HPDE6-E6E7 (cell line): ENCODE measurements at regions not wholly inside any gene's neighbourhood (a gene's known extent, or its start where the extent isn't known, plus 50 kb on each side); places are given as distances from the start of the nearest gene placed in this dataset.
A peak's percentile ranks its signal among the peaks of the same experiment; 100 is the strongest.
"Not testable (repeated sequence)": the region's sequence is repeated elsewhere in the genome, so short reads cannot be mapped to it uniquely, and the experiment has no call there.

Source experiments
- DNase-seq: peaks from one replicate; pipeline ENCODE4 v3.0.0; 2011; ENCODE audit warnings: missing footprints; ENCODE audit errors: extremely low spot score

DNA sequence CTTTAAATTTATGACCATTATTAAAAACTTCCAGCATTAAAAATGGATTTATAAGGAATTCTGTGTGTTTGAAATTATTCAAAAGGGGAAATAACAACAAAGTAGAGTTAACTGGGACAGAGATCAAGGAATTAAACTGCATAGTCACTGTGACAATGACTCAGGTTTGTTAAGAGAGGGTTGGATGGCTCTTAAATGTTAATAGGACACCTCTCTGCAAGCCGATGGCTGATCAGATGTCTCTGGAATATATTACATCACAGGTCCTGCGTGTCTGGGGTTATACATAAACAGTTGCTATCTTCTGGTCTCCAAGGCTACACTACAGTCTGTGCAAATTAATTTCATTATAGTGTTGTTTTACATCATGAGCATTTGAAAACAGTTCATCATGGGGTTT lies 574.3 kb downstream of the COL12A1 start:
- no peak for DNase-seq

- DNase-seq = no peak
Measured at GRCh38 chr6:74626288-74626687, 579.6 kb downstream of the COL12A1 start.

- DNase-seq = no peak
Measured at GRCh38 chr6:74623027-74623426, 582.8 kb downstream of the COL12A1 start.

- no peak for DNase-seq
Measured at GRCh38 chr6:74611220-74611619, 594.6 kb downstream of the COL12A1 start.

- no peak for DNase-seq
Measured at GRCh38 chr6:74610352-74610751, 595.5 kb downstream of the COL12A1 start.

- DNase-seq = no peak
Measured at GRCh38 chr6:74609871-74610270, 596.0 kb downstream of the COL12A1 start.

DNA sequence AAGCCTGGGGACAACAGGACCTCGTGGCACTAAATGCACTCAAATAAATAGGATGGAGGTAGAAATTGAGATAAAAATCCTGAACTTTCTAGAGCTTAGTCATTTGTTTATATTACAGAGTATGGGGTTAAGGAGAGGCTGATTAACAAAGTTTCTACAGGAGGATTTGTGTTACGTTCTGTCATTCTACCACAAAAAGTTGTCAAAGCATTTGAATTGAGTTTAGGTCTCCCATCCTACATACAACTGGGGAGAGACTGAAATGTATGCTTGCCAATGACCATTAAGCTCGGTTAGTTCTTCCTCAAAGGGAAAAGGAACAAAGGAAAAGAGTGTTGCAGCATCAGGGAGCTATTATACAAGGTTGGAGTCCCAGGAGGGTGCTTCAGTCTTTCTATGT lies 597.9 kb downstream of the COL12A1 start:
- no peak for DNase-seq

DNA sequence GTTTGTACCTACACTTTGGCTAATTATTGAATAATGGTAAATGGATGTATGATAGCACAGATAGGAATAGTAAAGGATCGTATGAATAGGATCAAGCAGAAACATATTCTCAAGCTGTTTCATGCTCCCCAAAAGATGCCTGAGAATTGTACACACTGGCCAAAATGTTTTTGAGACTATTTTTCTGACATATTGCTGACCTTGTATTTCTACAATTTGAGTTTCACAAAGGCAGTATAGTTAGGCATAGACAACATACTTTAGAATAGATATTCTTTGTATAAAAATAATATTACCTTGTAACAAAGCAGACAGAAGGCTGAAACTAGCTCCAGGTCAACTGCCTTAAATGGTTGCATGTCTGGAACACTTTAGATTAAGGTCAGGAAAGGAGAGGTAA lies 598.4 kb downstream of the COL12A1 start:
- no peak for DNase-seq

DNA sequence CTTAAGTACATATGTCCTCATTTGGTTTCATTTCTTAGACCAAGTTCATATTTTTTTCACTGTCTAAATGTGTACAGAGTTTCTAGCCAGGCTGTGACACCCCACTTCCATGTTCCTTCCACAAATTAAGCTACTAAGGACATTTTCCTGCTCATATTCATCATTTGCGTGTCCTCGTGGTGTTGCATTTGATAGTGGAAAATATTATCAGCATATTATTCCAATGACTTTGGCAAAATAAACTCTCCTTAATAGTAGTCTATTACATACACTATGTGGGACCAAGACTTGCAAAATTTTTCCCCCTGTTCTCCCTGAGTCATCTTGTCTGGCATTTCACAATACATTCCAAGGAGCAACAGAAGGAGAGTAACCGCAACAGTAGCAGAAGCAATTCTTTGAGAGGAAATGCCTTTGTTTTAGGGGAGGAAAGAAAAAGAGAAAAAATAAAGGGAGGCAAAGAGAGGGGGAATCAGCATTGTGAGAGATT lies 599.2 kb downstream of the COL12A1 start:
- DNase-seq = peak; percentile 36

- no peak for DNase-seq
Measured at GRCh38 chr6:74605922-74606581, 599.8 kb downstream of the COL12A1 start.

DNA sequence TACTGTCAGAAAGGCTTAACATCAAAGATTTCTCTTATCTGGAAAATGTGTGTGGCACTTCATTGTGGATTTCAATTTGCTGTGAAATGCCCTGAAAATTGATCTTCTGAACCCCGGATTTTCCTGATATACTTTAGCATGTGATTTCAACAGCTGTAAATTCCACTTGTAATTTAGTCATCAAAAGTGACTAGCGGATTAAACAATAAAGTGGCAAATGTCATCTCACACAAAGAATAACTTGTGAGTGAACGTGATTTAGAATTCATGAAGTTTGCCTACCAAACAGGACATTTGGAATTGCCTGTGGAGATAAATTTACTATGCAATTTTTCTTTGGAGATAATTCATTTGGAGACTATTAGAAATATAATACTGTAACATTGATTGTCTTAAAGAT lies 601.6 kb downstream of the COL12A1 start:
- DNase-seq = no peak

- no peak for DNase-seq
Measured at GRCh38 chr6:74603322-74604076, 602.4 kb downstream of the COL12A1 start.

DNA sequence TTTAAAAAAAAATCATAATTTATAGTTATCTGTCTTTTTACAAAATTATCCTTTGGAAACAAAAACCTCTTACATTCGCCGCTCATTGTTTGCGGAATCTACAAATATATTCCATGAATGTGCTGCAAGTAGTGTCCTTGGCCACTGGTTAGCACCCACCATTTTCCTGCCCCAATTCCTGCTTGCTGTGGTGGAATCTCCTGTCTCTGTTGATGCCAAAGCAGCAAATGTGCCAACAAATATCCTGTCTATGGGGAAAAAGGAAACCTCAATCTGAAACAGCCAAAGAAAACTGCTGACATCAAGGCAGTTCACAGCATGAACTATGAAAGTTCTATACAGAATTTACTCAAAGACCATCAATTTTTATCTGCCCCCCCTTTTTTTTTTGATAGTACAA lies 603.6 kb downstream of the COL12A1 start:
- DNase-seq = no peak

DNA sequence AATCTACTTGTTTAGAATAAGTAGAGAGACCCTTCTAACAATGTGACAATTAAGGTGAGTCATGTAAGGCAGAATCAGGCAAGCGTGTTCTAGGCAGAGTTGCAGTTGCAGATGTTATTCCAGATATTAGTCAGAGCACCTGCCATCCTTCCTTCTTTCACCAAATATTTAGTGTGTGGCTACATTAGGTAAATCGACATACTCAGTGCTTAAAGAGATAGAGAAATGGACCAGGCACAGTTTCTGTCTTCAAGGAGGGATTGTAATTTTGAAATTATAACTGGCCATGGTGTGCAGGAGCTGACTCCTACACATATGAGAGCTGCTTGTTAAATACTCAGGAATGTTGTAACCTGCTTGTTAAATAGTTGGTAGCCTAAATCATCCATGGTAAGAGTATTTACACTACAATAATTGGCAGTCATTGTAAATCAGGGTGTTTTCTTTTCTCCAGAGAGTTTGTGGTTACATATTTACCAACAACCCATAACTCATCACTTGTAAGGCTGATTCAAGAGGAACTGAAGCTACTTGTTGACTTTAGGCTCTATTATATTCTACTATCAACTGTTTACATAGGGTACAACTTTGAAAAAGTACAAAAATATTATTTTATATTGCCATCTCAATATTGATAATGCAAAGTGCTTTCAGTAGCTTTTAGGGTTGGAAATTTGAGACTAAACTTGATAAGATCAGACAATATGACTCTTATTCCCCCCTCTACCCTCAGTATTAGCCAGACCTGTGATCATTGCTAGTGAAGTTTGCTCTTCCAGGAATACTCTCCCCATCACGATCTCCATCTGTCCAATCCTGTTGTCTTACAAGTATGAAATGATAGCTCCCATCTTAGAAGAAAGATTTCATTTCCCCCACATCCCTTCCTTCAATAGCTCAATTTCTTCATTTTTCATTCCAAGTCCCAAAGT lies 607.1 kb downstream of the COL12A1 start:
- DNase-seq = no peak

- no peak for DNase-seq
Measured at GRCh38 chr6:74597840-74598239, 608.0 kb downstream of the COL12A1 start.

- DNase-seq = no peak
Measured at GRCh38 chr6:74597266-74597665, 608.6 kb downstream of the COL12A1 start.

DNA sequence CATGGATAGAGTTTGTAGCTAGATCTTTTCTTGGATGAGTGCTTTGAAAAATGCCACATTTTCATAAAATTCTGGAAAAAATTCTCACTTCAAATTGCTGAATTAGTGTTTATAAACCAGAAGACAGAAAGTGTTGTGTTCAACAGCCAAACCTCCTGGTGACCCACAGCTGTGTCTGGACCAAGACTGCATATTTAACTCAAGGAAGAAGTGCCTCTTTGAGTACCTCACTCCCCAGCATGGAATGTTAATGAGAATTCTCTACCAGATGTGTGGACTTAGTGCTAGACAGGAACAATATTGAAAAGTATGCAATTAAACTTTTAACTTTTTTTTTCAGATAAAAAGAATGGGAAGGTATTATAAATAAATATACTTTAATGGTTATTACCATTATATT lies 609.3 kb downstream of the COL12A1 start:
- DNase-seq = no peak

DNA sequence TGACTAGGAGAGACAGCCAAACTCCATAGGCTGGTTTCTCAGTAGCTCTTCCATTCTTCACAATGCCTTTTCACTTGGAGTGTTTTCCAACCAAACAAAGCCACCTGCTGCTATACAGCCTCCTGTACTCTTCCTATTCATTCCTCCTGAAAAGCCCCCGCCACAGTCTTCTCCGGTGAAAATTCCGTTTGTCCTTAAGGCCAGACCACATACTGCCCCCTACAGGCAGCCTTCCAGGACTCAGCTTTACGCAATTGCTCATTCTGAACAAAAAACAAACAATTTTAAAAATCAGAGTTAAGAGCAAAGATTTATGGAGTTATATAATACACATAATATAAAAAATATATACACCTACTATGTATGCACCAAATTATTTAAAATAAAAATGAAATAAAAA lies 611.5 kb downstream of the COL12A1 start:
- not testable (repeated sequence) for DNase-seq

DNA sequence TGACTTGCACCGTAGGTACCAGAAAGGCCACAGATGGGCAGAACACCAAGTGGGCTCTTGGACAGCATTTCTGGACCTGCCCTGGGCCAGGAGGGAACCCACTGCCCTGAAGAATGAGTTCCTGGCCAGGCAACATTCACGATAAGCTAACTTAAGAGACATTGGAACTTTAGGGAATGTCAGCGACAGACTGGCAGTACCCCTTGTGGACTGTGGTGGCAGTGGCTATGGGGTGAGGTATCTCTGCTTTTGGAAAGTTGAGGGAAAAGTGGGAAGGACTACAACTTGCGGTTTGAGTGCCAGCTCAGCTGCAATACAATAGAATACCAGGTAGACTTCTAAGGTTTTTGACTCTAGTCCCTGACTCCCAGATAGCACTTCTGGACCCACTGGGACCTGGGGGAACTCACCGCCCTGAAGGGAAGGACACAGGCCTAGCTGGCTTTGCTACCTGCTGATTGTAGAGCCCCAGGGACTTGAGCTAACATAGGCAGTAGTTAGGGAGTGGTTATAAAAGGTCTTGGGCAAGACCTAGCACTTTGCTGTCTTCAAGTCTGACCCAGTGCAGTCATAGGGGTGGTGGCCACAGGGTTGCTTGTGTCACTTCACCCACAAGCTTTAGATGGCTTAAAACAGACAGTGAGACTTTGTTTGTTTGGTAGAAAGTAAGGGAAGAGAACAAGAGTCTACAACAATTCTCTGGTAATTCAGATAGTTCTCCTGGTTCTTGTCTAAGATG lies 617.6 kb downstream of the COL12A1 start:
- DNase-seq = no peak

DNA sequence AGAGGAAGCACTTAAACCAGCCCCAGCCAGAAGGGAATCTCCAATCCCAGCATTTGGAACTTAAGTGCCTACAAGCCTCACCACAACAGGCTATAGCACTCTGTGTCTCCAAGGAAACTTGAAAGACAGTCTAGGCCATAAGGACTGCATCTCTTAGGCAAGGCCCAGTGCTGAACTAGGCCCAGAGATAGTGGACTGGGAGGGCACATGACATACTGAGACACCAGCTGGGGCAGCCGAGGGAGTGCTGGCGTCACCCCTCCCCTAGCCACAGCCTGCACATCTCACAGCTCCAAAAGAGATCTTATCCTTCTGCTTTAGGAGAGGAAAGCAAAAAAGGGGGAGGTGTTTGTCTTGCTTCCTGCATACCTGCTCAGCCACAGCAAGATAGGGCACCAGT lies 618.5 kb downstream of the COL12A1 start:
- DNase-seq = no peak

DNA sequence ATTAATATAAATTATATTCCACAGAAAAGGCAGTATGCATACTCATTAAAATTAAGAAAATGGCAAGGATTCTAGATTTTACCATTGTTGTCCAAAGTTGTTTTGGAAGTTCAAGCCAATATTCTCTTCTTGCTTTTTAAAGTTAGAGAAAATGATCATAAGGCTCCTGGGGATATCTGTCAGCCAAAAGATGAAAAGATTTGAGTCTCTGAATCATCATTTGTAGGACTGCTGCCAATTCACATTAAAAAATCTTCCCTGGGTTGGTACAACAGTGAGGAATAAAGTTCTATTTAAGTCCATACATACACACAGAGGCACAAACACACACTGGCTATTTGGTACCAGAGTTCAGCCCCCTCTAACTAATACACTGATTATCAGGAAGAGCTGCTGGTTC lies 620.1 kb downstream of the COL12A1 start:
- DNase-seq = no peak

- DNase-seq = no peak
Measured at GRCh38 chr6:74581681-74582080, 624.2 kb downstream of the COL12A1 start.
